ENCODE measurements at regions not wholly inside any gene's neighbourhood (a gene's known extent, or its start where the extent isn't known, plus 50 kb on each side); places are given as distances from the start of the nearest gene placed in this dataset.

DNA sequence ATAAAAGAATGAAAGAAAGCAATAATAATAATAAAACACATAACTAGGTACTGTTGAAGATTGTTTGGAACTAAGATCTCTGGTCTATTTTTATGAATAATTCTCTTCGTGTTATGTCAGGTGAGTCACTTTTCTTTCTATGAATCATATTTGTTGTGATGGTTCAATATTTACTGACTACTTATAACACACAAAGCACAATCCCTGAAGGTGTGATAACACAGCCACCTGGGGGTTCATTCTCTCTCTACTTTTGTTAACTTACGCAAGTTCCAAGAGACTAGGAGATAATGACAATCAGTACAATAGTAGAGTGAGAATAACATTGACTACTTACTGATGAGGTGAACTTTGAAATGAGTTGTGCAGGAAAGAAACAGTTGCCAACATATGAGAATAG is 149.9 kb downstream of the IBTK start:
- Histone ChIP-seq H3K27ac (no peak overlapping the region), H3K9me3 (no peaks in the 10 kb centered on the region), H3K27me3 (no peaks in the 10 kb centered on the region), H3K4me1 (peaks cover 0 to 4% (median 0%) of the 10 kb centered on the region in 3 donors), H3K4me3 (no peak overlapping the region), H3K36me3 (no peaks in the 10 kb centered on the region)
- no peak for DNase-seq
- WGBS, 2 donors, result 40 to 56% methylated on average over 2 of the region's 2 CpGs
- intact Hi-C loops (cut with DNase I), result no loop called here
- no peak for TF ChIP-seq POLR2A (IDR thresholded peaks at IDR 0.05)
- no peak for TF ChIP-seq CTCF (IDR thresholded peaks at IDR 0.05)

DNA sequence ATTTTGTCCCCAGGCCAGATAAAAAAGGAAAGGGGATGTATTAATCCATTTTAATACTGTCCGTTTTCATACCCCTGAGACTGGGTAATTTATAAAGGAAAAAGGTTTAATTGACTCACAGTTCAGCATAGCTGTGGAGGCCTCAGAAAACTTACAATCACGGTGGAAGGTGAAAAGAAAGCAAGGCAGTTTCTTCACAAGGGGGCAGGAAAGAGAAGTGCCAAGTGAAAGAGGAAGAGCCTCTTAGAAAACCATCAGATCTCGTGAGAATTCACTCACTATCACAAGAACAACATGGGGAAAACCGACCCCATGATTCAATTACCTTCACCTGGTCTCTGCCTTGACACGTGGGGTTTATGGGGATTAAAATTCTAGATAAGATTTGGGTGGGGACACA is 152.5 kb downstream of the IBTK start:
- WGBS, 2 donors, result 46 to 50% methylated on average over 5 of the region's 5 CpGs
- H3K4me3 ChIP-seq, result no peak overlapping the region
- TF ChIP-seq CTCF (IDR thresholded peaks at IDR 0.05) (no peak), POLR2A (IDR thresholded peaks at IDR 0.05) (no peak)

GRCh38 chr6:82094166-82094806 is 153.3 kb downstream of the IBTK start:
- Histone ChIP-seq H3K36me3 (no peaks in the 10 kb centered on the region), H3K4me1 (peaks cover 0 to 4% (median 0%) of the 10 kb centered on the region in 3 donors), H3K27ac (no peak overlapping the region), H3K27me3 (no peaks in the 10 kb centered on the region), H3K4me3 (no peak overlapping the region), H3K9me3 (no peaks in the 10 kb centered on the region)
- no peak for TF ChIP-seq CTCF (IDR thresholded peaks at IDR 0.05)
- no peak for TF ChIP-seq POLR2A (IDR thresholded peaks at IDR 0.05)
- 46 to 56% methylated on average over 4 of the region's 4 CpGs for WGBS, 2 donors
- intact Hi-C loops (cut with DNase I), result no loop called here
- no peak for DNase-seq

More for the DNA sequence above, 152.5 kb downstream of the IBTK start:
- H3K4me1 ChIP-seq, result peaks cover 0 to 4% (median 0%) of the 10 kb centered on the region in 3 donors
- no peaks in the 10 kb centered on the region for H3K9me3 ChIP-seq
- H3K36me3 ChIP-seq, result no peaks in the 10 kb centered on the region
- intact Hi-C loops (cut with DNase I), result no loop called here
- H3K27ac ChIP-seq, result no peak overlapping the region
- no peak for DNase-seq
- H3K27me3 ChIP-seq, result no peaks in the 10 kb centered on the region

GRCh38 chr6:82088978-82089771 is 158.4 kb downstream of the IBTK start:
- Histone ChIP-seq H3K9me3 (no peaks in the 10 kb centered on the region), H3K4me3 (no peak overlapping the region), H3K27me3 (no peaks in the 10 kb centered on the region), H3K36me3 (no peaks in the 10 kb centered on the region), H3K27ac (no peak overlapping the region), H3K4me1 (no peaks in the 10 kb centered on the region)
- no peak for DNase-seq
- intact Hi-C loops (cut with DNase I), result no loop called here
- WGBS, 2 donors, result 63 to 83% methylated on average over 4 of the region's 4 CpGs
- TF ChIP-seq CTCF (IDR thresholded peaks at IDR 0.05) (no peak), POLR2A (IDR thresholded peaks at IDR 0.05) (no peak)

DNA sequence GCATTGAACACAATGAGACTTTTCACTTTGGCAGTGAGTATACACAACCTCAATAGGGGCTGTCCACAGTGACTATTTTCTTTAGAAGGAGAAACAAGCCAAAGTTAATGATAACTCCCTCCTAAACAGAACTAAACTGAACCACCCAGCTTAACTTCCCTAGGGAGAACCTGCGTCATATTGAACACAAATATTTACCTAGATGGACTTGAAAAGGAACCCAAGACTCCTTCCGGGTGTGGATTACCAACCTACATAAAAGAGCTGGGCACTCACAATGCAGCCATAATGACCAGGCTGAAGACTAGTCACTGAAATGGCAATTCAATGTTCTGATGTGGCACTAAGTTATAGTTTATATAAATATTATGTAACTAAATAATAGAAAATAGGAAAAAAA is 160.6 kb downstream of the IBTK start:
- no peak for TF ChIP-seq POLR2A (IDR thresholded peaks at IDR 0.05)
- intact Hi-C loops (cut with DNase I), result no loop called here
- no peaks in the 10 kb centered on the region for H3K4me1 ChIP-seq
- no peak overlapping the region for H3K27ac ChIP-seq
- no peak overlapping the region for H3K4me3 ChIP-seq
- DNase-seq, result no peak
- 43 to 64% methylated on average over 2 of the region's 2 CpGs for WGBS, 2 donors
- no peaks in the 10 kb centered on the region for H3K36me3 ChIP-seq
- H3K27me3 ChIP-seq, result no peaks in the 10 kb centered on the region
- H3K9me3 ChIP-seq, result no peaks in the 10 kb centered on the region

Data from esophagus squamous epithelium (tissue), 5 donors.